ENCODE measurements at regions not wholly inside any gene's neighbourhood (a gene's known extent, or its start where the extent isn't known, plus 50 kb on each side); places are given as distances from the start of the nearest gene placed in this dataset.

DNA sequence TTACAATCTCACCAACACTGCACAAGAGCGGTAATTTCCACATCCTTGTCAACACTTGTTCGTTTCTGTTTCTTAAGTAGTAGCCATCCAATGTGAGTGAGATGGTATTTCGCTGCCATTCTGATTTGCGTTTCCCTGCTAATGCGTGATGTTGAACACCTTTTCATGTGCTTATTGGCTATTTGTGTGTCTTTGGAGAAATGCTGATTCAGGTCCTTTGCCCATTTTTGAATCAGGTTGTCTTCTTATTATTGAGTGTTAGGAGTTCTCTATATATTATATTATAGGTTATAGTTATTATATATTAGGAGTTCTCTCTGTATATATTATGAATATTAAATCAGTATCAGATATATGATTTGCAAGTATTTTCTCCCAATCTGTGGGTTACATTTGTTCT lies 59.9 kb upstream of the IRX4 start:
- TF ChIP-seq CTCF (IDR thresholded peaks at IDR 0.05; ENCODE audit: insufficient read depth, low read length, poor library complexity, severe bottlenecking) (no peak), EZH2phosphoT487 (conservative IDR thresholded peaks at IDR 0.05; ENCODE audit: low read length) (no peak)
